HL-60 (cell line): ENCODE measurements at regions not wholly inside any gene's neighbourhood (a gene's known extent, or its start where the extent isn't known, plus 50 kb on each side); places are given as distances from the start of the nearest gene placed in this dataset.

ENCODE experiments used
- CTCF ChIP-seq: IDR thresholded peaks from one replicate; pipeline ENCODE4 v1.5.1; 2011; ENCODE audit warnings: low read length, control low read depth, inconsistent platforms; ENCODE audit not compliant: insufficient read depth
- REST ChIP-seq: IDR thresholded peaks from 2 replicates; pipeline ENCODE4 v1.6.1; 2012; ENCODE audit warnings: low read depth; ENCODE audit not compliant: insufficient replicate concordance

GRCh38 chr21:16594191-16594590, 864.4 kb downstream of the USP25 start:
- TF ChIP-seq CTCF (no peak), REST (no peak)
